ENCODE measurements at regions not wholly inside any gene's neighbourhood (a gene's known extent, or its start where the extent isn't known, plus 50 kb on each side); places are given as distances from the start of the nearest gene placed in this dataset.

DNA sequence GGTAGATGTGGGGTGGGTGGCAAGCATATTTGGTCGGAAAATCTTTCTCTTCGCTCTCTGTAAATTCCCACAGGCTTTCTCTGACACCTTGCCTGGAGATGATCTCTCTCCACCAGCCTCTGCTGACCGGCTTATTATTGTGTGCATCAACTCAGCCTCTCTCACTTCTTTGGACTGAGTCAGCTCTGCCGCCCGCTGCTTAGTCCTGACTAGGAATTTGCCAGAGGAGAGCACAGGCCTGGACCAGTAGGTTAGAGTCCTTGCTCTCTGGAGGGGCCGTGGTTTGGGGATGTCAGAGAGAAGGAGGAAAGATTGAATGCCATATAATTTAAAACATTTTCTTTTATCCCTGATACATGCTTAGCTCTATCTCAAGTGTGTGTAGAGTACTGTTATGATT is 242.6 kb upstream of the THSD7B start:
- TF ChIP-seq CTCF (tag by site-specific recombination; IDR thresholded peaks at IDR 0.05): no peak
- TF ChIP-seq ZBTB8A (tag by site-specific recombination; IDR thresholded peaks at IDR 0.05): no peak
- TF ChIP-seq ZNF777 (tag by site-specific recombination; IDR thresholded peaks at IDR 0.05; ENCODE audit: borderline replicate concordance): no peak
- TF ChIP-seq TCF7L2 (IDR thresholded peaks at IDR 0.05; ENCODE audit: borderline replicate concordance, low read depth, low read length): no peak
- no peak for TF ChIP-seq ZNF132 (tag by site-specific recombination; IDR thresholded peaks at IDR 0.05; ENCODE audit: borderline replicate concordance)
- no peak for TF ChIP-seq ZNF561 (tag by site-specific recombination; IDR thresholded peaks at IDR 0.05; ENCODE audit: borderline replicate concordance)
- no peak for TF ChIP-seq ZNF140 (tag by site-specific recombination; IDR thresholded peaks at IDR 0.05)
- no peak for TF ChIP-seq ZBTB1 (tag by site-specific recombination; IDR thresholded peaks at IDR 0.05)
- TF ChIP-seq, protein P1, sequence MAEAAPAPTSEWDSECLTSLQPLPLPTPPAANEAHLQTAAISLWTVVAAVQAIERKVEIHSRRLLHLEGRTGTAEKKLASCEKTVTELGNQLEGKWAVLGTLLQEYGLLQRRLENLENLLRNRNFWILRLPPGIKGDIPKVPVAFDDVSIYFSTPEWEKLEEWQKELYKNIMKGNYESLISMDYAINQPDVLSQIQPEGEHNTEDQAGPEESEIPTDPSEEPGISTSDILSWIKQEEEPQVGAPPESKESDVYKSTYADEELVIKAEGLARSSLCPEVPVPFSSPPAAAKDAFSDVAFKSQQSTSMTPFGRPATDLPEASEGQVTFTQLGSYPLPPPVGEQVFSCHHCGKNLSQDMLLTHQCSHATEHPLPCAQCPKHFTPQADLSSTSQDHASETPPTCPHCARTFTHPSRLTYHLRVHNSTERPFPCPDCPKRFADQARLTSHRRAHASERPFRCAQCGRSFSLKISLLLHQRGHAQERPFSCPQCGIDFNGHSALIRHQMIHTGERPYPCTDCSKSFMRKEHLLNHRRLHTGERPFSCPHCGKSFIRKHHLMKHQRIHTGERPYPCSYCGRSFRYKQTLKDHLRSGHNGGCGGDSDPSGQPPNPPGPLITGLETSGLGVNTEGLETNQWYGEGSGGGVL (tag by site-specific recombination; IDR thresholded peaks at IDR 0.05): no peak
- no peak for TF ChIP-seq ZNF138 (tag by site-specific recombination; IDR thresholded peaks at IDR 0.05; ENCODE audit: borderline replicate concordance)
- TF ChIP-seq, protein P2, sequence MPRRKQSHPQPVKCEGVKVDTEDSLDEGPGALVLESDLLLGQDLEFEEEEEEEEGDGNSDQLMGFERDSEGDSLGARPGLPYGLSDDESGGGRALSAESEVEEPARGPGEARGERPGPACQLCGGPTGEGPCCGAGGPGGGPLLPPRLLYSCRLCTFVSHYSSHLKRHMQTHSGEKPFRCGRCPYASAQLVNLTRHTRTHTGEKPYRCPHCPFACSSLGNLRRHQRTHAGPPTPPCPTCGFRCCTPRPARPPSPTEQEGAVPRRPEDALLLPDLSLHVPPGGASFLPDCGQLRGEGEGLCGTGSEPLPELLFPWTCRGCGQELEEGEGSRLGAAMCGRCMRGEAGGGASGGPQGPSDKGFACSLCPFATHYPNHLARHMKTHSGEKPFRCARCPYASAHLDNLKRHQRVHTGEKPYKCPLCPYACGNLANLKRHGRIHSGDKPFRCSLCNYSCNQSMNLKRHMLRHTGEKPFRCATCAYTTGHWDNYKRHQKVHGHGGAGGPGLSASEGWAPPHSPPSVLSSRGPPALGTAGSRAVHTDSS (tag by site-specific recombination; IDR thresholded peaks at IDR 0.05): no peak
